ENCODE measurements at regions not wholly inside any gene's neighbourhood (a gene's known extent, or its start where the extent isn't known, plus 50 kb on each side); places are given as distances from the start of the nearest gene placed in this dataset.

- Histone ChIP-seq H3K9me3 (ENCODE audit: control extremely low read depth in 1 of 3, control insufficient read depth in 2 of 3, insufficient read depth in 1 of 3, low read length in 2 of 3) (no peaks in the 10 kb centered on the region), H4K20me1 (ENCODE audit: control insufficient read depth, insufficient read depth, low read length, poor library complexity, severe bottlenecking) (no peaks in the 10 kb centered on the region), H3K9ac (ENCODE audit: low read length) (no peak overlapping the region), H2AFZ (ENCODE audit: insufficient read depth, low read depth, low read length, poor library complexity, severe bottlenecking) (no peak overlapping the region), H3K27me3 (replicated peaks in 1 of 4; ENCODE audit: control extremely low read depth in 1 of 4, control insufficient read depth in 3 of 4, insufficient read depth in 4 of 4, low read length in 3 of 4) (no peaks in the 10 kb centered on the region), H3K79me2 (ENCODE audit: control insufficient read depth, insufficient read depth, low read length) (no peaks in the 10 kb centered on the region), H3K4me3 (ENCODE audit: control extremely low read depth in 1 of 5, extremely low read depth in 1 of 5, insufficient read depth in 1 of 5, low read depth in 2 of 5, low read length in 4 of 5) (no peak overlapping the region), H3K27ac (ENCODE audit: low read length in 2 of 2) (no peak overlapping the region), H3K36me3 (replicated peaks in 1 of 2; ENCODE audit: control extremely low read depth in 1 of 2, control insufficient read depth in 1 of 2, extremely low read depth in 1 of 2, insufficient read depth in 2 of 2, low read length in 1 of 2) (no peaks in the 10 kb centered on the region), H3K4me1 (ENCODE audit: control insufficient read depth in 2 of 2, insufficient read depth in 2 of 2, low read length in 2 of 2) (no peaks in the 10 kb centered on the region), H3K4me2 (replicated peaks; ENCODE audit: low read depth, low read length, poor library complexity, severe bottlenecking) (no peak overlapping the region)
- intact Hi-C loops (cut with micrococcal nuclease), result no loop called here
- no peaks in the 10 kb centered on the region for H3K9me3 Mint-ChIP-seq (ENCODE audit: insufficient read depth)
- ATAC-seq (ENCODE audit: low read depth) (no peak), DNase-seq (no peak)
- WGBS (ENCODE audit: insufficient coverage), result no CpG with 5 or more reads among the region's 4 CpGs
- H3K27me3 Mint-ChIP-seq, result no peaks in the 10 kb centered on the region
- TF ChIP-seq EZH2 (IDR thresholded peaks at IDR 0.05; ENCODE audit: borderline replicate concordance, insufficient read depth, low read depth, low read length, poor library complexity, severe bottlenecking) (no peak), CTCF (IDR thresholded peaks at IDR 0.05) (no peak)
- H3K4me3 Mint-ChIP-seq, result no peak overlapping the region
- ChIA-PET CTCF (no interaction called here), POLR2A (no interaction called here)
- H3K27ac Mint-ChIP-seq, result no peak overlapping the region
- no peaks in the 10 kb centered on the region for H3K4me1 Mint-ChIP-seq
Observed at GRCh38 chrX:139293991-139294390, 236.5 kb upstream of the F9 start.

DNA sequence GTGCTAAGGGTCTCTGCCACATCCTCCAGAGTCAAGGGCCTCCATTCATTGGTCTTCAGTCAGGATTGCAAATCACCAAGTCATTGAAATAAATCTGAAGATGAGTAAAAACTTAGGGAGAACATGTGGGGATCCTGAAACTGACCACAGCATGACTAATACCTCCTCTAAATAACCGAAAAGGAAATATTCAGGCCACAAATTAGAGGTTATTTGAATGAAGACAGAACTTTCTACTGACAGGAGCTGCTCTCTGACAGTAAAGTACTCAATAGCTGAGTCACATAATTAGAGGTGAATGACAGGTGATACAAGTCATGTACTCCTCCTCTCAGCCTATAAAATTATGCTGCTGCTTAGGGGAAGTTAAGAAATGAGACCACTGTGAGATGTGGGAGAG lies 240.2 kb upstream of the F9 start:
- Histone ChIP-seq H3K9me3 (ENCODE audit: control extremely low read depth in 1 of 3, control insufficient read depth in 2 of 3, insufficient read depth in 1 of 3, low read length in 2 of 3) (no peaks in the 10 kb centered on the region), H3K36me3 (replicated peaks in 1 of 2; ENCODE audit: control extremely low read depth in 1 of 2, control insufficient read depth in 1 of 2, extremely low read depth in 1 of 2, insufficient read depth in 2 of 2, low read length in 1 of 2) (no peaks in the 10 kb centered on the region), H4K20me1 (ENCODE audit: control insufficient read depth, insufficient read depth, low read length, poor library complexity, severe bottlenecking) (no peaks in the 10 kb centered on the region), H3K79me2 (ENCODE audit: control insufficient read depth, insufficient read depth, low read length) (no peaks in the 10 kb centered on the region), H3K4me1 (ENCODE audit: control insufficient read depth in 2 of 2, insufficient read depth in 2 of 2, low read length in 2 of 2) (no peaks in the 10 kb centered on the region), H3K27ac (ENCODE audit: low read length in 2 of 2) (no peak overlapping the region), H3K4me2 (replicated peaks; ENCODE audit: low read depth, low read length, poor library complexity, severe bottlenecking) (no peak overlapping the region), H2AFZ (ENCODE audit: insufficient read depth, low read depth, low read length, poor library complexity, severe bottlenecking) (no peak overlapping the region), H3K4me3 (ENCODE audit: control extremely low read depth in 1 of 5, extremely low read depth in 1 of 5, insufficient read depth in 1 of 5, low read depth in 2 of 5, low read length in 4 of 5) (no peak overlapping the region), H3K27me3 (replicated peaks in 1 of 4; ENCODE audit: control extremely low read depth in 1 of 4, control insufficient read depth in 3 of 4, insufficient read depth in 4 of 4, low read length in 3 of 4) (no peaks in the 10 kb centered on the region), H3K9ac (ENCODE audit: low read length) (no peak overlapping the region)
- Mint-ChIP-seq H3K27ac (no peak overlapping the region), H3K9me3 (ENCODE audit: insufficient read depth) (no peaks in the 10 kb centered on the region), H3K27me3 (no peaks in the 10 kb centered on the region), H3K4me1 (no peaks in the 10 kb centered on the region), H3K4me3 (no peak overlapping the region)
- intact Hi-C loops (cut with micrococcal nuclease), result no loop called here
- no peak for TF ChIP-seq EZH2 (IDR thresholded peaks at IDR 0.05; ENCODE audit: borderline replicate concordance, insufficient read depth, low read depth, low read length, poor library complexity, severe bottlenecking)
- TF ChIP-seq CTCF (IDR thresholded peaks at IDR 0.05), result no peak
- no peak for ATAC-seq (ENCODE audit: low read depth)
- CTCF ChIA-PET, result no interaction called here
- no peak for DNase-seq
- POLR2A ChIA-PET, result no interaction called here
- no CpG with 5 or more reads among the region's 1 CpG for WGBS (ENCODE audit: insufficient coverage)
